ENCODE measurements at regions not wholly inside any gene's neighbourhood (a gene's known extent, or its start where the extent isn't known, plus 50 kb on each side); places are given as distances from the start of the nearest gene placed in this dataset.

GRCh38 chr7:46026741-46027140 lies 105.7 kb upstream of the IGFBP3 start:
- in situ Hi-C loops (cut with MboI; ENCODE audit: low sequenced_read_pairs), result no loop called here

DNA sequence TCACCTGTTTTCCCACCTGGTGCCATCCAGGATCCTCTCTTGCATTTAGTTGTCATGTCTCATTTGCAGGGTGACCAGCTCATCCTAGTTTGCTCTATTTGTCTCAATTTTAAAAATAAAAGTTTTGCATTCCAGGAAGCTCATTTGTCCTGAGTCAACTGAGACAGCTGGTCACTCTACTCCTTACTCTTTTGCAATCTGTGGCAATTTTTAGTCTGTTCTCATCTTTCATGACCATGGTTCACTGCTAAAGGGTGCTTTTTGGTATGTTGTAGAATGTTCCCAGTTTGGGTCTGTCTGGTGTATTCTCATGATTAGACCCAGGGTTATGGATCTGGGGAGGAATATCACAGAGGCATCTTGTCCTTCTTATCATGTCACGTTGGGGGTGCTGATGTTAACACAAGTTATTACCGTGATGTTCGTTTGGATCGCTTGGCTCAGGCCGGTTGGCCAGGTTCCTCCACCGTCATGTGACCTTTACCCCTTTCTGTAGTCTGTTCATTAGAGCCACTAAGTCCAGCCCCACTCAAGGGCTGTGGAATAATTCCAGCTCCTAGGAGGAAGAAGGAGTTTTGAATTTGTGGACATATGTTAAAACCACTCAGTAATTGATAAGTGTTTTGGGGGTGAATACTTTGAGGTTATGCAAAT lies 103.3 kb upstream of the IGFBP3 start:
- in situ Hi-C loops (cut with MboI; ENCODE audit: low sequenced_read_pairs), result no loop called here

- in situ Hi-C loops (cut with MboI; ENCODE audit: low sequenced_read_pairs), result no loop called here
Measured at GRCh38 chr7:46022397-46022796, 101.3 kb upstream of the IGFBP3 start.

- in situ Hi-C loops (cut with MboI; ENCODE audit: low sequenced_read_pairs), result no loop called here
Measured at GRCh38 chr7:46015107-46015868, 94.2 kb upstream of the IGFBP3 start.

DNA sequence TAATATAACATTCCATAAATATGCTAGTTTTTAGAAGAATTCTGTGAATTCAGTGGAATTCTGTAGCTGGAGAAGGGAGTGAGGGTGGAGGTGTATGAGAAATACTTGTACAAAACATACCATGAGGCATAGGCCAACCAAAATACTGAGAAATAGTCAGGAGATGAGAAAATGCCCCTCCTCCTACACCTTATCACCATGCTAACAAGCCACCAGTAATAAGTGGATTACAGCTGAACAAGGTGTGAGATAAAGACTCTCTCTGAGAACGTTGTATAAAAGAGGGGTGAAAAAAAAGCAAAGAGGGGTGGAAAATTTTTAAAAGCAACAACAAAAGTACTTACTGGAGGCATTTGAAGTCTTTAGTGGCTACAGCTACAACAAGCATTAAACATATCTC lies 90.4 kb upstream of the IGFBP3 start:
- in situ Hi-C loops (cut with MboI; ENCODE audit: low sequenced_read_pairs), result no loop called here

DNA sequence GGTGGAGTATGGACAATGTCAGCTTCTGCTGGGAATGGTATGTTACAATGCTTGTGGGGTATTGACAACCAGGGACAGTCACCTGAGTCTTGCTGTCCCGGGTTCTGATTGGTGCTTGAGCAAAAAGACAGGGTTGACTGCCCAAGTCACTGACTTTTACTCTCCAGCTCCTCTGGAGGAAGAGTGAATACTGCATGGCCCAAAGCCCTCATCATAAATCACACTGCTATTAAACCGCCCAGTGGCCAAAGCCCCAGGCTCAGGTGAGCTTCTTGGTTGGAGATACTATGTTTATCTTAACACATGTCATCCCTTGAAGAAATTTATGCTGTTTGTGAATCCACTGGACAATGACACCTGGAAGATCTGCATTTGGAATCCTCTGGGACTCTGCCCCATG lies 90.0 kb upstream of the IGFBP3 start:
- in situ Hi-C loops (cut with MboI; ENCODE audit: low sequenced_read_pairs), result no loop called here

DNA sequence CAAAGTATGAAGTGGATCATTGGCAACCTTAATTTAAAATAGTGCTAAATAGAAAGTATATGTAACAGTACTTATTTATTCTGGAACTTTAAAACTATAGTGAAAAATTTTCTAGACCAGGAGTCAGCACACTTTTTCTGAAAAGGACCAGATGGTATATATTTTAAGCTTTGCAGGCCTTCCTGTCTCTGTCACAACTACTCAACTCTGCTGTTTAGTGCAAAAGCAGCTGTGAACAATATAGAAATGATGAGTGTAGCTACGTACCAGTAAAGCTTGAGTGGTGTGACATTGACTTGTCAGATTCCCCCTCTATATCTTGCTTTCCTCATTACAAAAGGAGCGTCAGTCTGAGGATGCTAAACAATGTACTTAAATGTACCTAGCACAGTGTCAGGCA lies 88.1 kb upstream of the IGFBP3 start:
- in situ Hi-C loops (cut with MboI; ENCODE audit: low sequenced_read_pairs), result no loop called here

DNA sequence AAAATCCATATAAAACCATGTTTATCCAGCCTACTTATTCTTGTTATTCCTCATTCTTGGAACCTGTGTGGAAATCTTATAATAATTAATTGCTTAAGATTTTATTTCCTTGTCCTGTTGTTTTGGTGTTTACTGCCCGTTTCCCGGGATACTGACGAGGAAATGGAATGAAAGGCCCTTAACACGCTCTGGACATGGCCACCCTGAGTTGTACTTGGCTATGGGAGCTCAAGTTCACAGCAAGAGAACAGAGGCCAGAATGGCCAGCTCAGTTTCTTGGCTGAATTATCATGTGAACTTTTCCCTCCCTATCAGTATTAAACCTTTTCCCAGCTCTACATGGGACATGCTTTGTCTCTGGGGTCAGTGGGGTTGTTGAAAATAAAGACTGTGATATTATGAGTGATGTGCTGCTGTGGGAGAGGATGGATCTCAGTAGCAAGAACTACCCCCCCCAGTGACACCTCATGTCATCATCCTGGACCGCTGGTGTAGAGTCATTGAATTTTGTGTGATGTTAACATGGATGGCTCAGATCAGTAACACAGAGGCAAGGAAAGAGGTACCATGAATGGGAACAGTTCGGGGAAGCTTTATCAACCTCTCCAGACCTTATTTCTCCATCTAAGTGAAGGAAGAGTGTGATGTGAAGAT lies 87.0 kb upstream of the IGFBP3 start:
- in situ Hi-C loops (cut with MboI; ENCODE audit: low sequenced_read_pairs), result no loop called here

GRCh38 chr7:46007194-46007593 lies 86.1 kb upstream of the IGFBP3 start:
- in situ Hi-C loops (cut with MboI; ENCODE audit: low sequenced_read_pairs), result no loop called here

- in situ Hi-C loops (cut with MboI; ENCODE audit: low sequenced_read_pairs), result no loop called here
Measured at GRCh38 chr7:46006723-46007122, 85.7 kb upstream of the IGFBP3 start.

DNA sequence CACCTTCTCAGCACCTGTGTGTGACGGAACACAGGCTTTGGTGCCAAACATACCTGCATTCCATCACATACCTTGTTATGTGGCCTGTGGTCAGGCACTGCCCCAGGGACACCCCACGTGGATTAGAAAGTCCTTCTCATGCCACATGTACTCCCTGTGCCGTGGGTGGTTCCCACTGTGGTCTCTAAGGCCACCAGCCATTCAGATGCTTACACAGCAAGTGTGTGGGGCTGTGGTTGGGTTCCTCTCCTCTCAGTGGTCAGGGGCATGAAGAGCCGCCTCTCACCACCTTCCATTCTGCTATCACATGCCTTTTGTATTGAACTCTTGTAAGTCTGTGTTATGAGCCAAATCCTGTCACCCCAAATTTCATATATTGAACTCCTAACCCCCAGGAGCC lies 85.1 kb upstream of the IGFBP3 start:
- in situ Hi-C loops (cut with MboI; ENCODE audit: low sequenced_read_pairs), result no loop called here

DNA sequence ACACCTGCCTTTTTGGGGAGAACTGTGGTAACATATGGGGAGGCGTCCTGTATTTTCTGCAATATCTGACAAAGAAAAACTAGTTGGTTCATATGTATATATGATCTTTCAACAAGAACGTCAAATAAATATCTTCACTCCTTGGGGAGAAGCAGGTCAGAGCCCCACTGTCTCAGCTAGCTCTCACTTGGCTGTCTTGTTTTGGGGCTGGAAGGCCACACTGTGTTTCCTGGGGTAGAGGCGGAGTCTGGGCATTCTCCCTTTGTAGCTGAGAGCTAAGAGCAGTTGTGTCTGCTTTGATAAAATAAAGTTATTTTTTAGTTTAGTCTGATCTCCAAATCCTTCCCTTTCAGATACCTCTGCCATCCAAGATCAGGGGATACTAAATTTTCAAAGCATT lies 83.9 kb upstream of the IGFBP3 start:
- in situ Hi-C loops (cut with MboI; ENCODE audit: low sequenced_read_pairs), result no loop called here

GRCh38 chr7:46003896-46004875 lies 83.1 kb upstream of the IGFBP3 start:
- in situ Hi-C loops (cut with MboI; ENCODE audit: low sequenced_read_pairs), result no loop called here

DNA sequence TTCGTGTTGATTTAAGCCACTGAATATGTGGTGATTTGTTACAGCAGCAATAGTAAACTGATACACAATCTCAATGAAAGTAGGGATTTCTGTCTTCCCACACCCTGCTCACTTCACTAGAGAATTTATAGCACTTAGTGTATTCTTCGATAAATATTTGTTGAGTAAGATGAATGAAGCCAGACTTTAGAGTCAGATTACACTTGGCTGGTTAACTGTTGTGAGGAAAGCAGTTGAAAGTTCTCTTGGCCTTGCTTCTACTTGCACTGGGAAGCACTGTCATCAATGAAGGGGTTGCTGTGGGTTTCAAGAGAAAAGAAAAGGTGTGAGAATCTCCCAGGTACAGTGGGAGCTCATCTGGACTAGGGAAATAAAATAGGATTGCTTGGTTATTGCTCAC lies 82.1 kb upstream of the IGFBP3 start:
- in situ Hi-C loops (cut with MboI; ENCODE audit: low sequenced_read_pairs), result no loop called here

- in situ Hi-C loops (cut with MboI; ENCODE audit: low sequenced_read_pairs), result no loop called here
Measured at GRCh38 chr7:46000513-46000912, 79.4 kb upstream of the IGFBP3 start.

- in situ Hi-C loops (cut with MboI; ENCODE audit: low sequenced_read_pairs), result no loop called here
Measured at GRCh38 chr7:45999541-45999940, 78.5 kb upstream of the IGFBP3 start.

GRCh38 chr7:45998506-45998905 lies 77.4 kb upstream of the IGFBP3 start:
- in situ Hi-C loops (cut with MboI; ENCODE audit: low sequenced_read_pairs), result no loop called here

GRCh38 chr7:45993621-45994020 lies 72.5 kb upstream of the IGFBP3 start:
- in situ Hi-C loops (cut with MboI; ENCODE audit: low sequenced_read_pairs), result no loop called here

GRCh38 chr7:45992826-45993225 lies 71.8 kb upstream of the IGFBP3 start:
- in situ Hi-C loops (cut with MboI; ENCODE audit: low sequenced_read_pairs), result no loop called here

DNA sequence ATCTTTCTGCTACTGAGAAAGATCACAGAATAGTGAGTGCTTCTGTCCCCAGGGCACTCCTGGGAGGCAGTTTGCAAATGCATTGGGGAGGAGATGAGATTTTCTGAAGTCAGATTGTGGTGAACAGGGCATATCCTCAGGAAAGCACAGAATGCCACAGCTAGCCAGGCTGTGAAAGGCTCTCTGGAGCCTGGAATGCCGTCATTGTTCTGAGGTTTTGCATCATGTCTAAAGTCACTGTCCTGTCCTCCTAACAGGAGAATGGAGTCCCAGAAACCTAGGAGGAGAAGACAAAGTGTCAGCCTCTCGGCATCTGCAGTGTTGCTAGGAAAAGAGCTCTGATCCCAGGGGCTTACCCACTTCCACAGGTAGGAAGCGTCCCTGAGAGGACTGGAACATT lies 69.2 kb upstream of the IGFBP3 start:
- in situ Hi-C loops (cut with MboI; ENCODE audit: low sequenced_read_pairs), result no loop called here

Data from HL-60/S4 treated with retinoic acid at 250 ng/mL for 4 days and 3 days (cell line).